Tibial nerve (tissue), 4 donors: ENCODE measurements at regions not wholly inside any gene's neighbourhood (a gene's known extent, or its start where the extent isn't known, plus 50 kb on each side); places are given as distances from the start of the nearest gene placed in this dataset.

Source experiments
- DNase-seq, 2 donors: peaks; one replicate each; pipeline ENCODE4 v3.0.0-alpha.2; 2019; ENCODE audit warnings: low spot score in 2 of 2
- H3K27ac ChIP-seq, 4 donors: fragments of 200-600 bp; sonication (generic) in 3 of 4; one replicate each; pipeline ENCODE4 v1.5.1; 2017 to 2019; ENCODE audit warnings: mild to moderate bottlenecking in 1 of 4
- H3K27me3 ChIP-seq, 2 donors: fragments of 200-600 bp; sonication (generic) in 1 of 2; one replicate each; pipeline versions ENCODE4 v1.5.1 to v1.6.0; 2017 to 2019
- H3K36me3 ChIP-seq, 3 donors: fragments of 200-600 bp; sonication (generic); one replicate each; pipeline ENCODE4 v1.5.1; 2018 to 2019
- H3K4me1 ChIP-seq, 4 donors: fragments of 200-600 bp; sonication (generic) in 3 of 4; one replicate each; pipeline ENCODE4 v1.5.1; 2017 to 2019
- H3K4me3 ChIP-seq, 4 donors: fragments of 200-600 bp; sonication (generic) in 3 of 4; one replicate each; pipeline ENCODE4 v1.5.1; 2017 to 2019; ENCODE audit warnings: mild to moderate bottlenecking in 1 of 4, moderate library complexity in 1 of 4
- H3K9me3 ChIP-seq, 4 donors: fragments of 200-600 bp; sonication (generic) in 3 of 4; one replicate each; pipeline ENCODE4 v1.5.1; 2017 to 2019
- EP300 ChIP-seq, 2 donors: sonication (generic); formaldehyde crosslinking; IDR thresholded peaks; one replicate each; pipeline ENCODE4 v1.6.1; 2017; ENCODE audit warnings: antibody characterized with exemption in 2 of 2, mild to moderate bottlenecking in 1 of 2
- POLR2A ChIP-seq, 2 donors: fragments of 450-650 bp; IDR thresholded peaks; one replicate each; pipeline ENCODE4 v1.6.1; 2017; ENCODE audit warnings: antibody characterized with exemption in 2 of 2, mild to moderate bottlenecking in 2 of 2, moderate library complexity in 2 of 2
- WGBS, 2 donors: methylation state at CpG; one replicate each; pipeline ENCODE4 v1.1.5; 2018; 5-methylcytosine and 5-hydroxymethylcytosine counted together
- TF ChIP-seq, protein P1 (sequence below), 5 experiments: fragments of 200-600 bp in 3 of 5; fragments of 450-650 bp in 2 of 5; sonication (generic) in 3 of 5; IDR thresholded peaks; one replicate each; pipeline ENCODE4 v1.5.1; 2016 to 2019; ENCODE audit warnings: antibody characterized with exemption in 5 of 5, mild to moderate bottlenecking in 3 of 5, moderate library complexity in 2 of 5

DNA sequence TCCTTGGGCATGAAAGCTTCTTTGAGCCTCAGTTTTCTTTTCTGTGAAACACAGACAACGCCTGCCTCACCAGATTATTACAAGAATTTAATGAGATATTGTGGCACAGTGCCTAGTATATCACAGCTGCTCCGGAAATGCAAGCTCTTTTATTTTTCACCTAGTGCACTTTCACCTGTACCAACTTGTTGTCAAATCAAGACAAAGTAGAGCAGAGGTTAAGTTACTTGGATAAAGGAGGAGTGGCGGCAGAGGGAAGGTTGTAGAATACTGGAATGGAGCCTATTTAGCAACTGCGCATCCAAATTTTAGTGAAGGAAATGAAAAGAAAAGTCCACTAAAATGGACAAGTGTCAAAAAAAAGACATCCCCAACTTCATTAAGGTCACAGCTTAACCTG lies 54.9 kb upstream of the RHOBTB1 start:
- Histone ChIP-seq H3K9me3 (peaks cover 0 to 5% (median 0%) of the 10 kb centered on the region in 4 donors), H3K4me1 (no peaks in the 10 kb centered on the region), H3K27me3 (peaks cover 0 to 13% of the 10 kb centered on the region in 2 donors), H3K36me3 (no peaks in the 10 kb centered on the region), H3K4me3 (no peak overlapping the region), H3K27ac (no peak overlapping the region)
- no peak for TF ChIP-seq EP300 (IDR thresholded peaks at IDR 0.05)
- TF ChIP-seq, protein P1, sequence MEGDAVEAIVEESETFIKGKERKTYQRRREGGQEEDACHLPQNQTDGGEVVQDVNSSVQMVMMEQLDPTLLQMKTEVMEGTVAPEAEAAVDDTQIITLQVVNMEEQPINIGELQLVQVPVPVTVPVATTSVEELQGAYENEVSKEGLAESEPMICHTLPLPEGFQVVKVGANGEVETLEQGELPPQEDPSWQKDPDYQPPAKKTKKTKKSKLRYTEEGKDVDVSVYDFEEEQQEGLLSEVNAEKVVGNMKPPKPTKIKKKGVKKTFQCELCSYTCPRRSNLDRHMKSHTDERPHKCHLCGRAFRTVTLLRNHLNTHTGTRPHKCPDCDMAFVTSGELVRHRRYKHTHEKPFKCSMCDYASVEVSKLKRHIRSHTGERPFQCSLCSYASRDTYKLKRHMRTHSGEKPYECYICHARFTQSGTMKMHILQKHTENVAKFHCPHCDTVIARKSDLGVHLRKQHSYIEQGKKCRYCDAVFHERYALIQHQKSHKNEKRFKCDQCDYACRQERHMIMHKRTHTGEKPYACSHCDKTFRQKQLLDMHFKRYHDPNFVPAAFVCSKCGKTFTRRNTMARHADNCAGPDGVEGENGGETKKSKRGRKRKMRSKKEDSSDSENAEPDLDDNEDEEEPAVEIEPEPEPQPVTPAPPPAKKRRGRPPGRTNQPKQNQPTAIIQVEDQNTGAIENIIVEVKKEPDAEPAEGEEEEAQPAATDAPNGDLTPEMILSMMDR (IDR thresholded peaks at IDR 0.05), result no peak
- TF ChIP-seq POLR2A (IDR thresholded peaks at IDR 0.05), result no peak
- no peak for DNase-seq
- 81 to 84% methylated on average over 4 of the region's 4 CpGs for WGBS, 2 donors

DNA sequence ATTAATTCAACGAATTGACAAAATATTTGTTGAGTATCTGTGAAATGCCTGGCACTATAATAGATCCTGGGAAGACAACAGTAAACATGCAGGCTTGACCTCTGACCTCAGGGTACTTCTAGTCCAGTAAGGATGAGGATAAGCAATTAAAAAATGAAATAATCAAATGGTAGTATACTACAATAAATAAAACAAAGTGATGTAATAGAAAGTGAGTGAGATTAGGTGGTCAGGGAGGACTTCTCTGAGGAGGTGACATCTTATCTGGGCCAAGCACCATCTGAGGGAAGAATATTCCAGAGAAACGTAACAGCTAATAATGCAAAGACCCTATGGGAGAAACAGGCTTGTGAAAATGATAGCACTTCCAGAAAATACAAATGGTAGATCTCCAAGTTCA lies 50.1 kb upstream of the RHOBTB1 start:
- Histone ChIP-seq H3K27ac (no peak overlapping the region), H3K27me3 (no peaks in the 10 kb centered on the region), H3K4me3 (no peak overlapping the region), H3K4me1 (no peaks in the 10 kb centered on the region), H3K9me3 (no peaks in the 10 kb centered on the region), H3K36me3 (no peaks in the 10 kb centered on the region)
- DNase-seq, result no peak
- 90 to 91% methylated on average over 2 of the region's 2 CpGs for WGBS, 2 donors
- TF ChIP-seq EP300 (IDR thresholded peaks at IDR 0.05) (no peak), POLR2A (IDR thresholded peaks at IDR 0.05) (no peak)
- TF ChIP-seq, protein P1 (IDR thresholded peaks at IDR 0.05), result no peak
